Right lobe of liver (tissue), 4 donors: ENCODE measurements at regions not wholly inside any gene's neighbourhood (a gene's known extent, or its start where the extent isn't known, plus 50 kb on each side); places are given as distances from the start of the nearest gene placed in this dataset.

Experiments used
- CTCF ChIP-seq, 4 donors: fragments of 200-600 bp in 3 of 4; fragments of 450-650 bp in 1 of 4; IDR thresholded peaks; one replicate each; pipeline versions ENCODE4 v1.5.1 to v1.8.0; 2016 to 2022; ENCODE audit warnings: antibody characterized with exemption in 4 of 4, mild to moderate bottlenecking in 2 of 4
- POLR2A ChIP-seq: fragments of 450-650 bp; IDR thresholded peaks from one replicate; pipeline ENCODE4 v1.6.1; 2017; ENCODE audit warnings: antibody characterized with exemption, mild to moderate bottlenecking
- donor health status: DM: no; HTN: no; CAD: no.
- donor health status: DM: no; HTN: no; CAD: no.
- donor health status: DM: no; HTN: yes; CAD: no.

- TF ChIP-seq CTCF (IDR thresholded peaks at IDR 0.05) (no peak), POLR2A (no peak)
These were observed 324.7 kb downstream of the TLE4 start for GRCh38 chr9:79896390-79896980.
